Astrocyte (in vitro differentiated cells and primary cell): ENCODE measurements at regions not wholly inside any gene's neighbourhood (a gene's known extent, or its start where the extent isn't known, plus 50 kb on each side); places are given as distances from the start of the nearest gene placed in this dataset.

ENCODE experiments used
- DNase-seq: peaks from one replicate; pipeline ENCODE4 v3.0.0-alpha.2; 2010; ENCODE audit warnings: low read depth
- FAIRE-seq: peaks from 2 replicates; lab custom pipeline; 2011; peaks lifted over from hg19 to GRCh38; lab: Jason Lieb, UNC
- H2AFZ ChIP-seq: 2 replicates; pipeline ENCODE4 v1.6.0; 2012; ENCODE audit warnings: low read depth, low read length, inconsistent platforms
- H3K27ac ChIP-seq: 2 replicates; pipeline ENCODE4 v1.5.1; 2011; ENCODE audit warnings: low read depth, low read length, inconsistent platforms
- H3K27me3 ChIP-seq: 2 replicates; pipeline ENCODE4 v1.6.0; 2011; ENCODE audit warnings: low read length, inconsistent platforms; ENCODE audit not compliant: insufficient read depth
- H3K36me3 ChIP-seq: 2 replicates; pipeline ENCODE4 v1.5.1; 2011; ENCODE audit warnings: low read length, inconsistent platforms; ENCODE audit not compliant: insufficient read depth
- H3K4me1 ChIP-seq: 2 replicates; pipeline ENCODE4 v1.5.1; 2011; ENCODE audit warnings: low read length, inconsistent platforms; ENCODE audit not compliant: insufficient read depth
- H3K4me2 ChIP-seq: 2 replicates; pipeline ENCODE4 v1.6.0; 2012; ENCODE audit warnings: low read length, inconsistent platforms
- H3K4me3 ChIP-seq: 2 replicates; pipeline ENCODE4 v1.5.1; 2011; ENCODE audit warnings: low read depth, mild to moderate bottlenecking, low read length, inconsistent platforms; ENCODE audit not compliant: insufficient read depth
- H3K79me2 ChIP-seq: 2 replicates; pipeline ENCODE4 v1.6.0; 2012; ENCODE audit warnings: mild to moderate bottlenecking, low read length, inconsistent platforms; ENCODE audit not compliant: insufficient read depth
- H3K9ac ChIP-seq: 2 replicates; pipeline ENCODE4 v1.6.0; 2012; ENCODE audit warnings: mild to moderate bottlenecking, low read length, inconsistent platforms
- H3K9me3 ChIP-seq: 2 replicates; pipeline ENCODE4 v1.5.1; 2012; ENCODE audit warnings: low read depth, mild to moderate bottlenecking, low read length, inconsistent platforms; ENCODE audit not compliant: insufficient read depth
- H4K20me1 ChIP-seq: 2 replicates; pipeline ENCODE4 v1.6.0; 2012; ENCODE audit warnings: low read length, inconsistent platforms; ENCODE audit not compliant: insufficient read depth
- H3K27ac Mint-ChIP-seq: one replicate; pipeline ENCODE4 v1.8.0; 2021; ENCODE audit warnings: mild to moderate bottlenecking, mixed read lengths; ENCODE audit not compliant: unreplicated experiment
- H3K27me3 Mint-ChIP-seq: one replicate; pipeline ENCODE4 v1.8.0; 2021; ENCODE audit warnings: low read depth, mixed read lengths; ENCODE audit not compliant: unreplicated experiment
- H3K36me3 Mint-ChIP-seq: one replicate; pipeline ENCODE4 v1.8.0; 2021; ENCODE audit warnings: low read depth, mixed read lengths; ENCODE audit not compliant: unreplicated experiment
- H3K4me1 Mint-ChIP-seq: one replicate; pipeline ENCODE4 v1.8.0; 2021; ENCODE audit warnings: low read depth, mixed read lengths; ENCODE audit not compliant: unreplicated experiment
- H3K4me3 Mint-ChIP-seq: one replicate; pipeline ENCODE4 v1.8.0; 2021; ENCODE audit warnings: mild to moderate bottlenecking, moderate library complexity, mixed read lengths; ENCODE audit not compliant: unreplicated experiment
- H3K9me3 Mint-ChIP-seq: one replicate; pipeline ENCODE4 v1.8.0; 2021; ENCODE audit warnings: mild to moderate bottlenecking, mixed read lengths; ENCODE audit not compliant: unreplicated experiment
- EZH2 ChIP-seq: IDR thresholded peaks from 2 replicates; pipeline ENCODE4 v1.6.1; 2012; ENCODE audit warnings: mild to moderate bottlenecking, low read length, inconsistent platforms; ENCODE audit not compliant: insufficient read depth
- TF ChIP-seq, protein P1 (sequence below): IDR thresholded peaks from 2 replicates; pipeline ENCODE4 v1.5.1; 2011; ENCODE audit warnings: low read depth, mild to moderate bottlenecking, inconsistent platforms, low read length, moderate library complexity; ENCODE audit not compliant: insufficient read depth

DNA sequence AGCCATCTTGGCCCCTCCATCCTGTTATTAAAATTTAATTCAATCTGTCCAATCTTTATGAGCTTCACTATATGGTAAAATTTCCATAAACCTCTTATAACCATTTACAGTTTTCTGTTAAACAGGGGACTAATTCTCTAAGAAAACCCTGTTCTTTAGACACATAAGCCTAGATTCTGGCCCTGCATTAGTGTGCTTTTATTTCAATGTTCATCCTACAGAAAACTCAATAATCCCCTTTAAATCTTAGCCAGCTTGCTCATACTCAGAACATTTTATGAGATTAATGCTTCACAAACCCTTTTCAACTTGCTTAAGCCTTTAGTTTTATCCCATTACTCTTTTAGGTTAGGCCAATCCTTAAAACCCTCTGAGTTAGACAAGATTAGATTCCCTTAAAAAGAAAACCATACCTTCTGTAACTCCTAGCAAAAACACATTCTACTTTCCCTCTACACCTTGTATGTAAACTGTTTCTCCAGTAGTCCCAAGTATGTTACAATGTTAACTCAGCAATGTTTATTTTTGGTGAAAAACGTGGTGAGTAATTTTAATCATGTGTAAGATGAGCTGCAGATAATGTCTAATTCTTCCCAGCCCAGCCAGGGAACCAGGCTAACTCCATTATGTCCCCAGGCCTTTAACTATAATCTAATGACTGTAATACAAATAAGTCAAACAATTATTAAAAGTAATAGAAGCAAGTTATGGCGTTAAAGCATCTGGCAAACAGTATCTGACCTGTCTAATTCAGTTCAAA lies 1953.4 kb upstream of the LRRTM1 start:
- TF ChIP-seq, protein P1, sequence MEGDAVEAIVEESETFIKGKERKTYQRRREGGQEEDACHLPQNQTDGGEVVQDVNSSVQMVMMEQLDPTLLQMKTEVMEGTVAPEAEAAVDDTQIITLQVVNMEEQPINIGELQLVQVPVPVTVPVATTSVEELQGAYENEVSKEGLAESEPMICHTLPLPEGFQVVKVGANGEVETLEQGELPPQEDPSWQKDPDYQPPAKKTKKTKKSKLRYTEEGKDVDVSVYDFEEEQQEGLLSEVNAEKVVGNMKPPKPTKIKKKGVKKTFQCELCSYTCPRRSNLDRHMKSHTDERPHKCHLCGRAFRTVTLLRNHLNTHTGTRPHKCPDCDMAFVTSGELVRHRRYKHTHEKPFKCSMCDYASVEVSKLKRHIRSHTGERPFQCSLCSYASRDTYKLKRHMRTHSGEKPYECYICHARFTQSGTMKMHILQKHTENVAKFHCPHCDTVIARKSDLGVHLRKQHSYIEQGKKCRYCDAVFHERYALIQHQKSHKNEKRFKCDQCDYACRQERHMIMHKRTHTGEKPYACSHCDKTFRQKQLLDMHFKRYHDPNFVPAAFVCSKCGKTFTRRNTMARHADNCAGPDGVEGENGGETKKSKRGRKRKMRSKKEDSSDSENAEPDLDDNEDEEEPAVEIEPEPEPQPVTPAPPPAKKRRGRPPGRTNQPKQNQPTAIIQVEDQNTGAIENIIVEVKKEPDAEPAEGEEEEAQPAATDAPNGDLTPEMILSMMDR, result no peak
- no peak for TF ChIP-seq EZH2
- no peak overlapping the region for H3K9ac ChIP-seq
- H3K36me3 ChIP-seq, result no peaks in the 10 kb centered on the region
- no peaks in the 10 kb centered on the region for H3K27me3 Mint-ChIP-seq
- H3K79me2 ChIP-seq, result no peaks in the 10 kb centered on the region
- H3K9me3 ChIP-seq, result peaks cover 7% of the 10 kb centered on the region
- no peak overlapping the region for H3K27ac ChIP-seq
- no peaks in the 10 kb centered on the region for H3K4me1 ChIP-seq
- no peaks in the 10 kb centered on the region for H3K4me1 Mint-ChIP-seq
- H3K9me3 Mint-ChIP-seq, result peaks cover 4% of the 10 kb centered on the region
- DNase-seq (no peak), FAIRE-seq (no peak)
- H3K4me2 ChIP-seq, result no peak overlapping the region
- no peaks in the 10 kb centered on the region for H3K36me3 Mint-ChIP-seq
- H2AFZ ChIP-seq, result no peak overlapping the region
- no peaks in the 10 kb centered on the region for H3K27me3 ChIP-seq
- no peaks in the 10 kb centered on the region for H4K20me1 ChIP-seq
- H3K4me3 ChIP-seq, result no peak overlapping the region
- no peak overlapping the region for H3K4me3 Mint-ChIP-seq
- H3K27ac Mint-ChIP-seq, result no peak overlapping the region

DNA sequence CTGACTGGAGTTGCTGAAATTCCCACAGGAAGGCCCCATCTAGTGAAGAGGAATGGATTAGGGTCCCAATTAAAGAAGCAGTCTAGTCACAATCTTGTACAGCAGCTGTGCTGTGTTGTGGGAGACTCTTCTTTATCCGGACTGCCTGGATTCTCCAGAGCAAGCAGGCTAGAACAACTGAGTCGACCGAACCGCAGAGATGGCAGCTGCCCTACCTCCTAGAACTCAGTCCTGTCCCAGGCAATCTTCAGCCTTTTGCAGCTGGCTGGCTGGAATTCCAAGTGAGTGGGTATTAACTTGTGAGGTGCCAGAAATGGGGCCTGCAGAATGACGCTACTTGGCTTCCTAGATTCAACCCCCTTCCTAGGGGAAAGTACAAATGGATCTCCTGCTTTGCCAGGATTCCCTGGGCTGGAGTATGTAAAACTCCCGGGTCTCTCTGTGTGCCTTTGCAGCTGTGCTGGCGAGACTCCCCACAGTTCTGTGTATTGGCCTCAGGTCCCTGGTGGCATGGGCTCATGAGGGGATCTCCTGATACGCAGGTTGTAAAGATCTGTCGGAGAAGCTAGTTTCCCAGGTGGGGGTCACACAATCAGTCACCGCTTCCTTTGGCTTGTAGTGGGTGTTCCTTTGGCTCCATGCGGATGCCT lies 1952.6 kb upstream of the LRRTM1 start:
- no peak for DNase-seq
- H3K36me3 ChIP-seq, result no peaks in the 10 kb centered on the region
- H3K27ac Mint-ChIP-seq, result no peak overlapping the region
- no peak for FAIRE-seq
- no peaks in the 10 kb centered on the region for H3K79me2 ChIP-seq
- no peak overlapping the region for H3K4me3 ChIP-seq
- no peak overlapping the region for H2AFZ ChIP-seq
- H3K9me3 ChIP-seq, result peaks cover 5% of the 10 kb centered on the region
- H3K4me1 Mint-ChIP-seq, result no peaks in the 10 kb centered on the region
- no peaks in the 10 kb centered on the region for H3K27me3 ChIP-seq
- no peak overlapping the region for H3K4me2 ChIP-seq
- no peak overlapping the region for H3K4me3 Mint-ChIP-seq
- peaks cover 4% of the 10 kb centered on the region for H3K9me3 Mint-ChIP-seq
- no peak overlapping the region for H3K9ac ChIP-seq
- H4K20me1 ChIP-seq, result no peaks in the 10 kb centered on the region
- no peaks in the 10 kb centered on the region for H3K4me1 ChIP-seq
- no peaks in the 10 kb centered on the region for H3K36me3 Mint-ChIP-seq
- H3K27me3 Mint-ChIP-seq, result no peaks in the 10 kb centered on the region
- no peak overlapping the region for H3K27ac ChIP-seq
- no peak for TF ChIP-seq EZH2
- TF ChIP-seq, protein P1, result no peak

DNA sequence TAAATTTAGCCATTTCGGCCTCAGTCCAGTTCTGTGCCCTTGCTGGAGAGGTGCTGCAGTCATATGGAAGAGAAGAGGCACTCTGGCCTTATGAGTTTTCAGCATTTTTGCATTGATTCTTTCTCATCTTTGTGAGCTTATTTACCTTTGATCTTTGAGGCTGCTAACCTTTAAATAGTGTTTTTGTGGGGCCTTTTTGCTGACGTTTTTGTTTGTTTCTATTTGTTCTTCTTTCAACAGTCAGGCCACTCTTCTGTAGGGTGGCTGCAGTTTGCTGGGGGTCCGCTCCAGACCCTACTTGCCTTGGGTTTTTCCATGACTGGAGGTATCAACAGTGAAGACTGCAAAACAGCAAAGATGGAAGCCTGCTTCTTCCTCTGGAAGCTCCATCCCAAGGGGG lies 1951.7 kb upstream of the LRRTM1 start:
- no peak for TF ChIP-seq EZH2
- TF ChIP-seq, protein P1, result no peak
- Mint-ChIP-seq H3K4me3 (no peak overlapping the region), H3K36me3 (no peaks in the 10 kb centered on the region), H3K9me3 (peaks cover 4% of the 10 kb centered on the region), H3K4me1 (no peaks in the 10 kb centered on the region), H3K27me3 (no peaks in the 10 kb centered on the region), H3K27ac (no peak overlapping the region)
- Histone ChIP-seq H3K4me1 (no peaks in the 10 kb centered on the region), H3K4me2 (no peak overlapping the region), H3K79me2 (no peaks in the 10 kb centered on the region), H2AFZ (no peak overlapping the region), H3K36me3 (no peaks in the 10 kb centered on the region), H3K9me3 (peaks cover 6% of the 10 kb centered on the region), H3K9ac (no peak overlapping the region), H3K27me3 (no peaks in the 10 kb centered on the region), H4K20me1 (no peaks in the 10 kb centered on the region), H3K27ac (no peak overlapping the region), H3K4me3 (no peak overlapping the region)
- FAIRE-seq (no peak), DNase-seq (no peak)
